C4-2B (cell line): ENCODE measurements at regions not wholly inside any gene's neighbourhood (a gene's known extent, or its start where the extent isn't known, plus 50 kb on each side); places are given as distances from the start of the nearest gene placed in this dataset.

ENCODE experiments used
- H3K27ac ChIP-seq: fragments of 450-650 bp; 2 replicates; pipeline ENCODE4 v1.5.1; 2017
- ZFX ChIP-seq: fragments of 450-650 bp; IDR thresholded peaks from 2 replicates; pipeline ENCODE4 v1.6.1; 2017
- TF ChIP-seq, protein P1 (sequence below): fragments of 450-650 bp; conservative IDR thresholded peaks from 2 replicates; pipeline ENCODE4 v1.5.1; 2017; ENCODE audit warnings: mild to moderate bottlenecking

DNA sequence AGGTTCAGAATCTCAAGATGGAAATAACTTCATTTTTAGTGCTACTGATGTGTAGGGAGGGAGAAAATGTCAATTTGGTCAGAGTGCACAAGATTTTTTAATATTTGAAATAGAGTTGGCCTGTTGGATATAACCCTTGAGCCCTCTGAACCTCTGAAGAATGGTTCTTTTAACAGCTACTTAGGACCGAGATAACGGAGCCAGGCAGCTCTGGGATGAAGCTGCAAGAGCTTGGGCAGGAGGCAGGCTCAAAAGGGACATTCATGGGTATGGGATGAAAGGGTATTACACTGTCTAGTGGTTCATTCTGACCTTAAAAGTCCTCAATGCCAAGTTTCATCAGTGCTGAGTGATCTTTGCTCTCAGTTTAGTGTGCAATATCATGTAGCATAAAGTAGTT, 111.4 kb upstream of the CPHXL start:
- no peak overlapping the region for H3K27ac ChIP-seq
- TF ChIP-seq, protein P1, sequence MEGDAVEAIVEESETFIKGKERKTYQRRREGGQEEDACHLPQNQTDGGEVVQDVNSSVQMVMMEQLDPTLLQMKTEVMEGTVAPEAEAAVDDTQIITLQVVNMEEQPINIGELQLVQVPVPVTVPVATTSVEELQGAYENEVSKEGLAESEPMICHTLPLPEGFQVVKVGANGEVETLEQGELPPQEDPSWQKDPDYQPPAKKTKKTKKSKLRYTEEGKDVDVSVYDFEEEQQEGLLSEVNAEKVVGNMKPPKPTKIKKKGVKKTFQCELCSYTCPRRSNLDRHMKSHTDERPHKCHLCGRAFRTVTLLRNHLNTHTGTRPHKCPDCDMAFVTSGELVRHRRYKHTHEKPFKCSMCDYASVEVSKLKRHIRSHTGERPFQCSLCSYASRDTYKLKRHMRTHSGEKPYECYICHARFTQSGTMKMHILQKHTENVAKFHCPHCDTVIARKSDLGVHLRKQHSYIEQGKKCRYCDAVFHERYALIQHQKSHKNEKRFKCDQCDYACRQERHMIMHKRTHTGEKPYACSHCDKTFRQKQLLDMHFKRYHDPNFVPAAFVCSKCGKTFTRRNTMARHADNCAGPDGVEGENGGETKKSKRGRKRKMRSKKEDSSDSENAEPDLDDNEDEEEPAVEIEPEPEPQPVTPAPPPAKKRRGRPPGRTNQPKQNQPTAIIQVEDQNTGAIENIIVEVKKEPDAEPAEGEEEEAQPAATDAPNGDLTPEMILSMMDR = no peak
- no peak for TF ChIP-seq ZFX

- no peak overlapping the region for H3K27ac ChIP-seq
- TF ChIP-seq ZFX = no peak
- TF ChIP-seq, protein P1 = no peak
Observed at GRCh38 chr16:75841517-75841916, 115.2 kb upstream of the CPHXL start.

DNA sequence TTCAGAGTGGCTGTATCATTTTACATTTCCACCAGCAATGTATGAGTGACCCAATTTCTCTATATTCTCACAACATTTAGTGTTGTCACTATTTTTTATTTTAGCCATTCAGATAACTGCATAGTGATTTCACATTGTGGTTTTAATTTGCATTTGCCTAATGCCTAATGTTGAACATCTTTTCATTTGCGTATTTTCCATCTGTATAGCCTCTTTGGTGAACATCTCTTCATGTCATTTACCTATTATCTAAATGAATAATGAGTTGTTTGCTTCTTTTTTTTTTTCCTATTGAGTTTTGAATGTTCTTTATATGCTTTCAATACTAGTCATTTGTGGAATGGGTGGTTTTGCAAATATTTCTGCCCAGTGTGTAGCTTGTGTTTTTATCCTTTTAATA, 120.9 kb upstream of the CPHXL start:
- no peak for TF ChIP-seq ZFX
- TF ChIP-seq, protein P1 = no peak
- H3K27ac ChIP-seq = no peak overlapping the region

- TF ChIP-seq, protein P1 = no peak
- TF ChIP-seq ZFX = no peak
- H3K27ac ChIP-seq = no peak overlapping the region
Observed at GRCh38 chr16:75854152-75854551, 127.9 kb upstream of the CPHXL start.

DNA sequence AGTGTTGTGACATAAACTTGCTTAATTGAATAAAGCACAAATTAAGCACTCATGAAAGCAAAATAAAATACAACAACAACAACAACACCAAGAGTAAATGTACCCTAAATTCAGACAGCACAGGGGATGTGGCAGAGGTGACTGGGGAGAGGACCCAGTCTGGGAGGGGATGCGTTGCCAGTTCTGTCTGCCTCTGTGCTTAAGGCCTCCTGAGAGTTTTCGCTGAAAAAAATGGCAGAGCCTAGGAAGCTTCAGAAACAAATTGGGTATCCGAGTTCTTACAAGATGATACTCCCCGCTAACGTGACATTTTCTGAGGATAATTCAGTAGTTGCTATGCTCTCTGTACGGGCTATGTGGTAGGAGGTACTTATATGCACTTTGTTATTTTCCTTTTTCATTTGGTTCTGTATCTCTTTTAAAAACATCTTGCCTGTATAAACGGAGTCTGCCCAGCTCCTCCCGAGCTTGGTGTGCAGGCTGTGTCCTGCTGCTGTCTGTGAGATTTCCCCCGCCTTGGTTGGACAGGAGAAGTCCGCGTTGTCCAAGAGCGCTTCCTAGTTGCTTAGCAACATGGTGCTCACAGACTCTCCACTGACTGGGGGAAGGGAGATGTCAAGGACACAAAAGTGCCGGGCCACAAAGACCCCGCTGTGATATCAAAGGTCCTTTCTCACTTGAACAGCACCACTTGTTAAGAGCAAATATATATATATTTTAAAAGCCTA, 134.2 kb upstream of the CPHXL start:
- TF ChIP-seq, protein P1 = no peak
- TF ChIP-seq ZFX = no peak
- H3K27ac ChIP-seq = no peak overlapping the region

- TF ChIP-seq ZFX = no peak
- TF ChIP-seq, protein P1 = no peak
- H3K27ac ChIP-seq = no peak overlapping the region
Observed at GRCh38 chr16:75861311-75862097, 135.2 kb upstream of the CPHXL start.

- H3K27ac ChIP-seq = no peak overlapping the region
- TF ChIP-seq, protein P1 = no peak
- TF ChIP-seq ZFX = no peak
Observed at GRCh38 chr16:75862098-75862386, 135.8 kb upstream of the CPHXL start.
